HepG2 (cell line): ENCODE measurements at regions not wholly inside any gene's neighbourhood (a gene's known extent, or its start where the extent isn't known, plus 50 kb on each side); places are given as distances from the start of the nearest gene placed in this dataset.

Source experiments
- ATAC-seq: fragments of 200-7000 bp; cut with Tn5 transposase; 3 replicates; pipeline ENCODE4 v1.9.1; 2020; ENCODE audit warnings: mild to moderate bottlenecking, moderate library complexity
- BruUV-seq: library from RNA; stranded (reverse); fragments of 400-500 nt; replicated peaks from 2 replicates; lab custom pipeline; 2021; lab: Mats Ljungman, UMichigan
- CTCF ChIA-PET: fragments of 300-600 bp; formaldehyde crosslinking; extraction: SDS; loops from one replicate; lab custom pipeline; 2021; ENCODE audit warnings: low total read pairs, inconsistent platforms, low intra/inter-chr PET ratio; lab: Yijun Ruan, JAX
- POLR2A ChIA-PET: fragments of 350-600 bp; sonication (Branson Sonifier 250); formaldehyde crosslinking; loops from one replicate; lab custom pipeline; 2020; ENCODE audit warnings: antibody characterized with exemption, inconsistent platforms; lab: Yijun Ruan, JAX
- DNase-seq: peaks from one replicate; pipeline ENCODE4 v3.0.0-alpha.2; 2015; ENCODE audit warnings: low spot score
- FAIRE-seq: peaks from 3 replicates; lab custom pipeline; 2011; peaks lifted over from hg19 to GRCh38; lab: Jason Lieb, UNC
- H2AFZ ChIP-seq: one replicate; pipeline ENCODE4 v1.6.1; 2011; ENCODE audit warnings: low read length, inconsistent platforms
- H3K27ac ChIP-seq: fragments of 300-600 bp; 3 replicates; pipeline ENCODE4 v1.8.0; 2011; ENCODE audit warnings: mixed run types, mild to moderate bottlenecking, mixed read lengths, low read length, inconsistent platforms; ENCODE audit not compliant: insufficient read depth; ENCODE audit errors: extremely low read length
- H3K27me3 ChIP-seq, 2 experiments: fragments of 200-600 bp in 1 of 2; 2 replicates in 1 of 2; 3 replicates in 1 of 2; pipeline versions ENCODE4 v1.6.0 to v1.8.0; 2011; ENCODE audit warnings: low read length in 2 of 2, mild to moderate bottlenecking in 2 of 2, moderate library complexity in 2 of 2, inconsistent platforms in 1 of 2; ENCODE audit not compliant: insufficient read depth in 2 of 2, control insufficient read depth in 1 of 2
- H3K36me3 ChIP-seq, 2 experiments: fragments of 200-600 bp in 1 of 2; replicated peaks in 1 of 2; 2 replicates in 1 of 2; 3 replicates in 1 of 2; pipeline versions ENCODE4 v1.5.1 to v1.8.0; 2011; ENCODE audit warnings: low read length in 2 of 2, inconsistent platforms in 1 of 2; ENCODE audit not compliant: insufficient read depth in 2 of 2, control insufficient read depth in 1 of 2
- H3K4me1 ChIP-seq: 2 replicates; pipeline ENCODE4 v1.5.1; 2012; ENCODE audit warnings: low read length, inconsistent platforms; ENCODE audit not compliant: insufficient read depth
- H3K4me2 ChIP-seq: 2 replicates; pipeline ENCODE4 v1.6.0; 2011; ENCODE audit warnings: low read depth, low read length, inconsistent platforms
- H3K4me3 ChIP-seq, 3 experiments: fragments of 200-600 bp in 1 of 3; sonication (generic), shearing (Covaris generic) in 1 of 3; replicated peaks in 1 of 3; 2 replicates each; pipeline ENCODE4 v1.5.1; 2011 to 2016; ENCODE audit warnings: low read length in 3 of 3, inconsistent platforms in 2 of 3, low read depth in 2 of 3, mild to moderate bottlenecking in 2 of 3, control low read depth in 1 of 3, mixed read lengths in 1 of 3; ENCODE audit not compliant: insufficient read depth in 1 of 3
- H3K79me2 ChIP-seq: one replicate; pipeline ENCODE4 v1.6.1; 2011; ENCODE audit warnings: low read length, inconsistent platforms; ENCODE audit not compliant: insufficient read depth
- H3K9ac ChIP-seq: 2 replicates; pipeline ENCODE4 v1.6.0; 2011; ENCODE audit warnings: mild to moderate bottlenecking, low read depth, low read length, inconsistent platforms; ENCODE audit not compliant: insufficient read depth
- H3K9me3 ChIP-seq: 2 replicates; pipeline ENCODE4 v1.5.1; 2012; ENCODE audit warnings: mild to moderate bottlenecking, low read length
- H4K20me1 ChIP-seq: 2 replicates; pipeline ENCODE4 v1.6.0; 2011; ENCODE audit warnings: inconsistent platforms, mild to moderate bottlenecking, low read length, moderate library complexity; ENCODE audit not compliant: insufficient read depth
- BATF2 ChIP-seq: sonication (generic); formaldehyde crosslinking; IDR thresholded peaks from 2 replicates; pipeline ENCODE4 v1.8.0; 2022; ENCODE audit warnings: mild to moderate bottlenecking, missing genetic modification reagents, moderate library complexity
- PPARG ChIP-seq: conservative IDR thresholded peaks from 2 replicates; pipeline ENCODE4 v1.6.1; 2016; ENCODE audit warnings: missing biosample characterization, missing genetic modification reagents
- RXRB ChIP-seq: IDR thresholded peaks from 2 replicates; pipeline ENCODE4 v1.6.1; 2016; ENCODE audit warnings: borderline replicate concordance, missing genetic modification reagents, missing compliant biosample characterization
- SAP130 ChIP-seq: IDR thresholded peaks from 2 replicates; pipeline ENCODE4 v1.6.1; 2016; ENCODE audit warnings: low read depth
- ZNF232 ChIP-seq: sonication (generic); formaldehyde crosslinking; IDR thresholded peaks from 2 replicates; pipeline ENCODE4 v1.4.0; 2020; ENCODE audit warnings: missing genetic modification reagents, borderline replicate concordance
- ZNF513 ChIP-seq: sonication (generic); formaldehyde crosslinking; conservative IDR thresholded peaks from 2 replicates; pipeline ENCODE4 v1.5.0; 2020; ENCODE audit warnings: missing genetic modification reagents
- ZNF773 ChIP-seq: sonication (generic); formaldehyde crosslinking; IDR thresholded peaks from 2 replicates; pipeline ENCODE4 v1.4.0; 2020; ENCODE audit warnings: missing genetic modification reagents, borderline replicate concordance
- WGBS: methylation state at CpG from one replicate; pipeline ENCODE4 v1.1.6; 2017; ENCODE audit warnings: low lambda C conversion rate; 5-methylcytosine and 5-hydroxymethylcytosine counted together
- in situ Hi-C: cut with HindIII; loops from 2 replicates; pipeline ENCODE4 v1.10.0; 2017; ENCODE audit warnings: low pct_unique_long_range_greater_than_20kb; ENCODE audit not compliant: extremely low pct_ligation_motif_present
- intact Hi-C: fragments of 100-400 bp; cut with micrococcal nuclease; formaldehyde crosslinking; loops from one replicate; pipeline ENCODE4 v1.10.0; 2022; ENCODE audit not compliant: unreplicated experiment
- TF ChIP-seq, protein P1 (sequence below): sonication (generic); formaldehyde crosslinking; IDR thresholded peaks from 2 replicates; pipeline ENCODE4 v1.5.0; 2020; ENCODE audit warnings: missing genetic modification reagents
- TF ChIP-seq, protein P2 (sequence below): sonication (generic); formaldehyde crosslinking; IDR thresholded peaks from 2 replicates; pipeline ENCODE4 v1.4.0; 2020; ENCODE audit warnings: missing genetic modification reagents

DNA sequence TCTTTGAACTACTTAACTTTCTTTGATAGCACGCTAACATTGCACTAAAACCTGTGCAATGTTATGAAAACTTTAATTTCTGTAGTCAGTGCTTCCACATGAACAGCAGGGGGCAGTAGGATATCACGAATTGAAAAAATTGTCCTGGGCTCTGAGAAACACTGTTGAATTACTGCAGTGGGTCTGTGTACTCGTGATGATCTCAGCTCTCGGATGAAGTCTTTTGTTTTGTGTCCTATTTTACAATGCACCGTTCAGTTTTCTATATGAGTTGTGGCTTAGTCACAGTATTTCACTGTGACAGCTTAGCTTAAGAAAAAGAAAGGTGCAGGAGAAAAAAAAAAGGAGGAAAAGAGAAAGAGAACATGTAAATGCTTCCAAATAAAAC, 141.3 kb upstream of the CCDC54 start (continued):
- no peak for TF ChIP-seq ZNF773 (CRISPR knock-in tag)
- TF ChIP-seq RXRB (CRISPR knock-in tag): peak; percentile 18; the same call in 1 of the 2 replicates
- TF ChIP-seq SAP130: 0 out of 2 replicates have a peak, but pooled peaks have one; percentile 13
- TF ChIP-seq PPARG (CRISPR knock-in tag): 0 out of 2 replicates have a peak, but pooled peaks have one; percentile 26
- TF ChIP-seq, protein P1, sequence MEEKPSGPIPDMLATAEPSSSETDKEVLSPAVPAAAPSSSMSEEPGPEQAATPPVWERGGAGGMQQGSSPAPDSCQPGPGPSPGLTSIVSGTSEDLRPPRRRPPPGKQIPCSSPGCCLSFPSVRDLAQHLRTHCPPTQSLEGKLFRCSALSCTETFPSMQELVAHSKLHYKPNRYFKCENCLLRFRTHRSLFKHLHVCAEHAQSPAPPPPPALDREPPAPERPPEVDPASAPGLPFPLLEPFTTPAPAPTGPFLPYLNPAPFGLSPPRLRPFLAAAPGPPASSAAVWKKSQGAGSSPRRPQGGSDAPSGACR (CRISPR knock-in tag): no peak
- TF ChIP-seq ZNF232 (CRISPR knock-in tag): no peak
- TF ChIP-seq BATF2 (CRISPR knock-in tag): no peak

DNA sequence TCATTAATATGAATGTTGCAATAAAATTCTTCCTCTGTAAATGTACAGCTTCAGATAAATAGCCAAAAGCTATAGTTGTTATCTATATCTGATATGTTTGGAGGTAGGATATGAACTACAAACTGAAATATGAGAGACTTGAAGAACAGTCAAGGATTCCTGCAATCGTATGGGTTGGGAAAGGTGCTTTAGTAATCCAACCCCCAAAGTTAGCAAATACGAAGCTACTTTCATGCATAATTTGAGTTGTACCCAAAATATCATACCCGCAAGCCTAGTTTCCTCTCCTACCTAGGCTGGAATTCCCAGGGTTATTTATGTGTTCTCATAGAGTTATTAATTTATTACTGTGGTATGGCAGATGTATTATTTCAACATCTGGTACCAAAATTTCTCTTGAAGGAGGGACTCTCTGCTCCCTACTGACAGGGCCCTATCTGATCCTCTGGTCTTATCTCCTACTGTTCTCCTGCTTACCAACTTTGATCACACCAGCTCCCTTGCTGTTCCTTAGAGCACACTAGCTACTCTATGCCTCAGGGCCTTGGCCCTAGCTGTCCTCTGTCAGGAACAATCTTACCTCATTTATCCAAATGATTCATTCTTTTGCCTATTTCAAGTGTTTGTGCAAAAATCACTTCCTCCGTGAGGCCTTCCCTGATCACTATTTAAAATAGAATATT, 140.4 kb upstream of the CCDC54 start:
- DNase-seq: no peak
- H3K36me3 ChIP-seq: no peaks in the 10 kb centered on the region
- no peak overlapping the region for H2AFZ ChIP-seq
- WGBS: 35% methylated on average over 4 of the region's 4 CpGs
- intact Hi-C loops: loop anchor here (1.0 to 10.0 kb wide), 6 partner anchors 185 to 691 kb away; no protein-coding TSS in a partner anchor
- peaks cover 1 to 15% of the 10 kb centered on the region in 2 experiments; a peak in 3 of 5 replicates for H3K27me3 ChIP-seq
- no TSS peak for BruUV-seq
- in situ Hi-C loops: loop anchor here (10.0 to 25.0 kb wide), 3 partner anchors 188 to 601 kb away; no protein-coding TSS in a partner anchor
- FAIRE-seq: no peak
- no peak overlapping the region for H3K27ac ChIP-seq
- CTCF ChIA-PET: interaction anchor here (1.3 to 1.7 kb wide), 3 partner anchors 504 to 1241 kb away, joined by 5 to 10 read pairs (median 6); no protein-coding TSS in a partner anchor
- peaks cover 21% of the 10 kb centered on the region for H3K4me1 ChIP-seq
- TF ChIP-seq, protein P2, sequence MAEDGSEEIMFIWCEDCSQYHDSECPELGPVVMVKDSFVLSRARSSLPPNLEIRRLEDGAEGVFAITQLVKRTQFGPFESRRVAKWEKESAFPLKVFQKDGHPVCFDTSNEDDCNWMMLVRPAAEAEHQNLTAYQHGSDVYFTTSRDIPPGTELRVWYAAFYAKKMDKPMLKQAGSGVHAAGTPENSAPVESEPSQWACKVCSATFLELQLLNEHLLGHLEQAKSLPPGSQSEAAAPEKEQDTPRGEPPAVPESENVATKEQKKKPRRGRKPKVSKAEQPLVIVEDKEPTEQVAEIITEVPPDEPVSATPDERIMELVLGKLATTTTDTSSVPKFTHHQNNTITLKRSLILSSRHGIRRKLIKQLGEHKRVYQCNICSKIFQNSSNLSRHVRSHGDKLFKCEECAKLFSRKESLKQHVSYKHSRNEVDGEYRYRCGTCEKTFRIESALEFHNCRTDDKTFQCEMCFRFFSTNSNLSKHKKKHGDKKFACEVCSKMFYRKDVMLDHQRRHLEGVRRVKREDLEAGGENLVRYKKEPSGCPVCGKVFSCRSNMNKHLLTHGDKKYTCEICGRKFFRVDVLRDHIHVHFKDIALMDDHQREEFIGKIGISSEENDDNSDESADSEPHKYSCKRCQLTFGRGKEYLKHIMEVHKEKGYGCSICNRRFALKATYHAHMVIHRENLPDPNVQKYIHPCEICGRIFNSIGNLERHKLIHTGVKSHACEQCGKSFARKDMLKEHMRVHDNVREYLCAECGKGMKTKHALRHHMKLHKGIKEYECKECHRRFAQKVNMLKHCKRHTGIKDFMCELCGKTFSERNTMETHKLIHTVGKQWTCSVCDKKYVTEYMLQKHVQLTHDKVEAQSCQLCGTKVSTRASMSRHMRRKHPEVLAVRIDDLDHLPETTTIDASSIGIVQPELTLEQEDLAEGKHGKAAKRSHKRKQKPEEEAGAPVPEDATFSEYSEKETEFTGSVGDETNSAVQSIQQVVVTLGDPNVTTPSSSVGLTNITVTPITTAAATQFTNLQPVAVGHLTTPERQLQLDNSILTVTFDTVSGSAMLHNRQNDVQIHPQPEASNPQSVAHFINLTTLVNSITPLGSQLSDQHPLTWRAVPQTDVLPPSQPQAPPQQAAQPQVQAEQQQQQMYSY: no peak
- TF ChIP-seq ZNF513 (CRISPR knock-in tag): no peak
- no peaks in the 10 kb centered on the region for H4K20me1 ChIP-seq
- H3K79me2 ChIP-seq: no peaks in the 10 kb centered on the region
- ATAC-seq: no peak
- POLR2A ChIA-PET: no interaction called here
- no peak overlapping the region for H3K4me3 ChIP-seq
- no peak overlapping the region for H3K9ac ChIP-seq
- no peaks in the 10 kb centered on the region for H3K9me3 ChIP-seq
- H3K4me2 ChIP-seq: no peak overlapping the region
